ENCODE measurements at regions not wholly inside any gene's neighbourhood (a gene's known extent, or its start where the extent isn't known, plus 50 kb on each side); places are given as distances from the start of the nearest gene placed in this dataset.

DNA sequence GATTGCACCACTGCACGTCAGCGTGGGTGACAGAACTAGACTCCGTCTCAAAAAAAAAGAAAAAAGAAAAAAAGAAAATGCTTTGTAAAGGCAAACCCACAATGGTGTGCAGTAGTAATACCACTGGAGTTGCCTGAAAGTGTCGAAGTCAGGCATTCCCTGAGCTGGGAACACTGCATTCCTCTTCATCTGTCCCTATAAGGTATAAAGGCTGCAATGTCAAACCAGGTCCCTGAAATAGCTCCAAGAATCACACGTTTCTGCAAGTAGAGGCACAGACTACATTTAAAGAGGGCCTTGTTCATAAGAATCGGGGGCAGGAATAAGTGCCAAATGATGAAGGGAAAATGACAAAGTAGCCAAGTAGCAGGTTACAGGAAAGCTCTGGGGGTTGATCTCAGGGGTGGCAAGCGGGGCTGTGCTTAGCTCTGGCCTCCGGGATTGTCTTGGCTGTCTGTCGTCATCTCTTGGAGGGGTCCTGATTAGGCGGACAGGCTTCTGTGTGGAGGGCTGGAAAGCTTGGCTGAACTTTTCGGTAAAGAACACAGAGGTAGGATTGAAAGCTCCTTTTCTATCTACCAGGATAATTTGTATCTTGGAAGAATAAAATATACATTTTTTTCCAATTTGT lies 109.1 kb downstream of the PFKFB3 start:
- ChIA-PET POLR2A (no interaction called here), CTCF (no interaction called here)
- no peak for TF ChIP-seq CTBP1 (IDR thresholded peaks at IDR 0.05; ENCODE audit: borderline replicate concordance)
- TF ChIP-seq HDGF (IDR thresholded peaks at IDR 0.05; ENCODE audit: borderline replicate concordance), result no peak
- TF ChIP-seq ELF4 (IDR thresholded peaks at IDR 0.05), result no peak
- TF ChIP-seq SUZ12 (IDR thresholded peaks at IDR 0.05), result no peak
- TF ChIP-seq SP1 (IDR thresholded peaks at IDR 0.05), result no peak
- no peak for TF ChIP-seq PKNOX1 (IDR thresholded peaks at IDR 0.05)
- no peak for TF ChIP-seq TARDBP (IDR thresholded peaks at IDR 0.05)
- TF ChIP-seq ZNF384 (IDR thresholded peaks at IDR 0.05), result no peak
- no peak for TF ChIP-seq ARNT (IDR thresholded peaks at IDR 0.05)
- DNase-seq (ENCODE audit: extremely low spot score), result no peak

DNA sequence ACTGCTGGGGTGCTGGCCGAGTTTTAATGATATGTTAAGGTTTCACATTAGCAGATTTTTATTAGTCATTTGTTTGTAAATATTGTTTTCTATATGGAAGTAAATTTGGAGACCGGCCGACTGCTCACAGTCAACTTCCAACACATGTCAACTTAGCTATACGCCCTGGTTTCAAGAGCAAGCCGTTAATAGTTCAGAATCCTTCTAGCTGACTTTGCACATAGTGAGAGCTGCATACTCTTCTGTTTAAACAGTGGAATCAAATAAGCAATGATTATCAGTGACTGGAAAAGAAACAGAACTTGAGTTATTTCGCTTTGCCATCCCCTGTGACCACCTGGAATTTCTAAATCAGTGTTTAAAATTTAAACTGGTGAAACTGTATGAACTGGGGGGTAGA lies 109.9 kb downstream of the PFKFB3 start:
- POLR2A ChIA-PET, result no interaction called here
- TF ChIP-seq ARNT (IDR thresholded peaks at IDR 0.05) (no peak), ZNF384 (IDR thresholded peaks at IDR 0.05) (no peak), FOXM1 (IDR thresholded peaks at IDR 0.05; ENCODE audit: borderline replicate concordance) (no peak), SUZ12 (IDR thresholded peaks at IDR 0.05) (no peak), PKNOX1 (IDR thresholded peaks at IDR 0.05) (no peak), ELF4 (IDR thresholded peaks at IDR 0.05) (no peak), CTBP1 (IDR thresholded peaks at IDR 0.05; ENCODE audit: borderline replicate concordance) (no peak)
- no peak for DNase-seq (ENCODE audit: extremely low spot score)
- CTCF ChIA-PET, result no interaction called here

DNA sequence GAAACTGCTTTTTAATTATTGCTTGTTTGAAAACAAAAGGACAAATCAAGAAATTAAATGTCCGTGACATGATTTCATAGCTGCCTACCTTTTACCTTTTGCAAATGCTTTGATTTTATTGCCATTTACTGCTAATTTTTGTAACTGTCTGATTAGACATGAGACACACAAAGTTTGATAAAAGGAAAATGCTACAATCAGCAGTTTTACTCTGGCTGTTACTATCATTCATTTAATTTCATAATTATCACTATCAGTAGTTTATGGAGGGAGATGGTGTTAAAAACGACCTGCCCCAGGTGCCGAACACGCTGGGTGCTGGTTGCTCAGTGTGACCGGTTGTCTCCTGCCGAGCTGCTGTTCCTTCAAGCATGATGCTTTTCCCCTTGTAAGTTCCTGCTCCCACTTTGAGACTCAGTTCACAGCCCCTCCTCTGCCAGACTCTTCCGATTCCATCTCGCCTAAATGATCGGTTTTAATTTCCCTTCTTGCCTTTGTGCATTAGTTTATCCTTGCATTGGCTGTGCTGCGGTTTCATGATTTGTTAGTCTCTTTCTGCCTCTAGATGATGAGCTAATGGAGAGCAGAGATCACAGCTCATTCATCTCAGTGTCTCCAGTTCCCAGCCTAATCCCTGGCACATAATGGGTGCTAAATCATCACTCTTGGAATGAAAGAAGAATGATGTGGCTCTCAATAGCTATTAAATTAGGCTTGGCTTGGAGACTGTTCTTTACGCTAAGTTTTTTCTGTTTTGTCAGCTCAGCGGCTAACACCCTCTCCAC lies 110.6 kb downstream of the PFKFB3 start:
- no peak for DNase-seq (ENCODE audit: extremely low spot score)
- ChIA-PET POLR2A (no interaction called here), CTCF (no interaction called here)
- TF ChIP-seq ZNF384 (IDR thresholded peaks at IDR 0.05) (no peak), HDGF (IDR thresholded peaks at IDR 0.05; ENCODE audit: borderline replicate concordance) (no peak), L3MBTL2 (conservative IDR thresholded peaks at IDR 0.05) (no peak), FOXA1 (IDR thresholded peaks at IDR 0.05) (no peak), FOXK2 (IDR thresholded peaks at IDR 0.05) (no peak)

GRCh38 chr10:6314620-6315205 lies 112.0 kb downstream of the PFKFB3 start:
- TF ChIP-seq ELF4 (IDR thresholded peaks at IDR 0.05) (no peak), HDGF (IDR thresholded peaks at IDR 0.05; ENCODE audit: borderline replicate concordance) (no peak), TARDBP (IDR thresholded peaks at IDR 0.05) (no peak), FOXK2 (IDR thresholded peaks at IDR 0.05) (no peak), LEF1 (IDR thresholded peaks at IDR 0.05; ENCODE audit: borderline replicate concordance) (no peak), ZNF384 (IDR thresholded peaks at IDR 0.05) (no peak), PKNOX1 (IDR thresholded peaks at IDR 0.05) (no peak), BHLHE40 (IDR thresholded peaks at IDR 0.05; ENCODE audit: borderline replicate concordance) (no peak), FOXA1 (IDR thresholded peaks at IDR 0.05) (no peak), CTBP1 (IDR thresholded peaks at IDR 0.05; ENCODE audit: borderline replicate concordance) (no peak)
- DNase-seq (ENCODE audit: extremely low spot score), result no peak
- ChIA-PET POLR2A (no interaction called here), CTCF (no interaction called here)

GRCh38 chr10:6319119-6319518 lies 116.4 kb downstream of the PFKFB3 start:
- POLR2A ChIA-PET, result no interaction called here
- CTCF ChIA-PET, result no interaction called here

DNA sequence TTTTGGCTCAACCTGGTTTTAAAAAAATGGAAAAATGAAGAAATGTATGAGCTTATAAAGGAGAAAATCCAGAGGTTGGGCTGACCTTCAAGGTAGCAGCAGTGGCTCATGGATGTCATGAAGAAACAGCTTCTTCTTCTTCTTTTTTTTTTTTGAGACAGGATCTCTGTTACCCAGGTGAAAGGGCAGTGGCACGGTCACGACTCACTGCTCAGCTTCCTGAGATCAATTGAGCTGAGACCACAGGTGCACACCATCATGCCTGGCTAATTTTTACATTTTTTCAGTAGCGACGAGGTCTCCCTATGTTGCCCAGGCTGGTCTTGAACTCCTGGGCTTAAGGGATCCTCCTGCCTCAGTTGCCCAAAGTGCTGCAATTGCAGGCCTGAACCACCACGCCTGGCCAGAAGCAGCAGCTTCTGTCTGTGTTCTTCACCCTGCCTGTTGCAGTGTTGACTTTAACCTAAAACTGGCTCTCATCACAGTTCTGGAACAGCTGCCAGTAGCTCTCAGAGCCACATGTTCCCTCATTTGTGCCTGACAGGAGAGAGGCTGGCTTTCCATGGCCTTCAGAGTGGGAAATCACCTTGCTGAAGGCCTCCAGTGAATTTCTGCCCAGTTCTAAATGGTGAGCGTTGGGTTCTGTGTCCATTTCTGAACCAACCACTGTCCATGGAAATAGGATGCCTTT lies 117.7 kb downstream of the PFKFB3 start:
- TF ChIP-seq BHLHE40 (IDR thresholded peaks at IDR 0.05; ENCODE audit: borderline replicate concordance) (no peak), L3MBTL2 (conservative IDR thresholded peaks at IDR 0.05) (no peak), SUZ12 (IDR thresholded peaks at IDR 0.05) (no peak), PKNOX1 (IDR thresholded peaks at IDR 0.05) (no peak), ZNF384 (IDR thresholded peaks at IDR 0.05) (no peak), SP1 (IDR thresholded peaks at IDR 0.05) (no peak), LEF1 (IDR thresholded peaks at IDR 0.05; ENCODE audit: borderline replicate concordance) (no peak), FOXM1 (IDR thresholded peaks at IDR 0.05; ENCODE audit: borderline replicate concordance) (no peak), FOXK2 (IDR thresholded peaks at IDR 0.05) (no peak), TARDBP (IDR thresholded peaks at IDR 0.05) (no peak), ARNT (IDR thresholded peaks at IDR 0.05) (no peak), ELF4 (IDR thresholded peaks at IDR 0.05) (no peak), FOXA1 (IDR thresholded peaks at IDR 0.05) (no peak), CTBP1 (IDR thresholded peaks at IDR 0.05; ENCODE audit: borderline replicate concordance) (no peak), NFRKB (IDR thresholded peaks at IDR 0.05) (no peak), HDGF (IDR thresholded peaks at IDR 0.05; ENCODE audit: borderline replicate concordance) (no peak)
- CTCF ChIA-PET, result no interaction called here
- no peak for DNase-seq (ENCODE audit: extremely low spot score)
- POLR2A ChIA-PET, result no interaction called here

More at GRCh38 chr10:6319119-6319518, 116.4 kb downstream of the PFKFB3 start:
- TF ChIP-seq SP1 (IDR thresholded peaks at IDR 0.05) (no peak), ZNF384 (IDR thresholded peaks at IDR 0.05) (no peak)
- DNase-seq (ENCODE audit: extremely low spot score), result no peak

Data from HEK293T (cell line).